HG02623 (cell line): ENCODE measurements at regions not wholly inside any gene's neighbourhood (a gene's known extent, or its start where the extent isn't known, plus 50 kb on each side); places are given as distances from the start of the nearest gene placed in this dataset.

Experiments
- ATAC-seq: cut with Tn5 transposase; IDR thresholded peaks from one replicate; pipeline ENCODE4 v1.9.1; 2021; ENCODE audit warnings: moderate library complexity; ENCODE audit not compliant: unreplicated experiment

DNA sequence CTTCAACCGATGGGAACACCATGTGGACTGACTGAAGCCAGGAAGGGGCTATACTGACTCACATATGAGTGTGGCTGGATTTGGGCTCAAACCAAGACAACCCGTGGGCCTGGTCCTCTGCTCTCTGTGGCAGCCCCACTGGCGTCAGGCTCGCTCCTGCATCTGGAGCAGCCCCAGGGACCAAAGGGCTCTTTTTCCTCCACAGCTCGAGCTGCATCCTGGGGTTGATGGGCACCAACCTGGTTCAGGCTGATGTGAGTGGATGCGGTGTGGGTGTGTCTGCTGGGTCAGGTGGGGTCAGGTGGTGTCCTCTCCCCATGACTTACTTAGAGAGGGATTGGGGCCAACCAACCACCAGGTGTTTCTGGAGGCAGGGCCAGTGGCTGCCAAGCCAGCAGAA lies 303.0 kb upstream of the AJAP1 start:
- ATAC-seq, result no peak

DNA sequence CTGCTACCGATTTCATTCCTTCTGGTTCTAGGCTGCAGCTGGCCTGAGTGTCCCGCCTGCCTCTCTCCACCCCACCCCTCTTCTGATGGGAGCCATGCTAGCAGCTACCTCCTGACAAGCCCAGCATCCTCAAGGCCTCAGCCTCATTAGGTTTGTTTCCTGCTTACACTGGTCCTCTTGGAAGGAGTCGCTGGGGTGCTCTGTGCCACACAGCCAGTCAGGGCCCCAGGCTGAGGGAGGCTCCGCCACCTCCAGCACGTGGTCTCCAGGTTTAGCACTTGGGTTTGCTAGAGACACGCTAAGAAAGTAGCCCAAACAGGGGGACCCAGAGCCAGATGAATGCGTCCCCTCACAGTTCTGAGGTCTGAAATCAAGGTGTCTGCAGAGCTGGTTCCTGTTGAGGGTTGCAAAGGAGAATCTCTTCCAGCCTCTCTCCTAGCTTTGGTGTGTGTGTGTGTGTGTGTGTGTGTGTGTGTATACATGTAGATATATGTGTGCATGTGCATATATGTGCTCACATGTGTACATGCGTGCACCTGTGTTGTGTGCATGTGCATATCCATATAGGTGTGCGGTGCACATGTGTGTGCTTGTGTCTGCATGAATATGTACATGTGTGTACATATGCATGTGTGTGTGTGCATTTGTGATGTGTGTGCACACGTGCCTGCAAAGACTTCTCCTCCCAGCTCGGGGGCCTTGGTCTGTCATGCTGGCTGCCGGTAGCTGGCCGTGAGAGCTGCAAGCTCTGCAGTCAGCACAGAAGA lies 301.1 kb upstream of the AJAP1 start:
- ATAC-seq, result no peak

DNA sequence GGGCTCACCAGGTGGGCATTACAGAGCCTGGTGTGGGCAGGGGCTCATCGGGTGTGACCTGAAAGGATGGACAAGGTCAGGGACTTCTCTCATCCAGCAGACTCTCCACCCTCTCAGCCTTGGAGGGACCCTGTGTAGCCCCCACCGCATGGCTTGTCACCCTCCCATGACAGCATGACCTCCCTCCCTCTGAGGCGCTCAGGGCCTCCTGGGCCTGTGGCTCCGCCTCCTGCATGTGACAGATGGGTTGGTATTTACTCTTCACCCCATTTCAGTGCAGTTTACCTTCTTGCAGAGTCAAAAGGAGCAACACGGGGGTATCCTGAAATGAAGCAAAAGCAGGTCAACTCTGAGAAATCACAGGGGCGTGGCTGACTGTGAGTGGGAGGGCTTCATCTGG lies 298.6 kb upstream of the AJAP1 start:
- ATAC-seq, result no peak

DNA sequence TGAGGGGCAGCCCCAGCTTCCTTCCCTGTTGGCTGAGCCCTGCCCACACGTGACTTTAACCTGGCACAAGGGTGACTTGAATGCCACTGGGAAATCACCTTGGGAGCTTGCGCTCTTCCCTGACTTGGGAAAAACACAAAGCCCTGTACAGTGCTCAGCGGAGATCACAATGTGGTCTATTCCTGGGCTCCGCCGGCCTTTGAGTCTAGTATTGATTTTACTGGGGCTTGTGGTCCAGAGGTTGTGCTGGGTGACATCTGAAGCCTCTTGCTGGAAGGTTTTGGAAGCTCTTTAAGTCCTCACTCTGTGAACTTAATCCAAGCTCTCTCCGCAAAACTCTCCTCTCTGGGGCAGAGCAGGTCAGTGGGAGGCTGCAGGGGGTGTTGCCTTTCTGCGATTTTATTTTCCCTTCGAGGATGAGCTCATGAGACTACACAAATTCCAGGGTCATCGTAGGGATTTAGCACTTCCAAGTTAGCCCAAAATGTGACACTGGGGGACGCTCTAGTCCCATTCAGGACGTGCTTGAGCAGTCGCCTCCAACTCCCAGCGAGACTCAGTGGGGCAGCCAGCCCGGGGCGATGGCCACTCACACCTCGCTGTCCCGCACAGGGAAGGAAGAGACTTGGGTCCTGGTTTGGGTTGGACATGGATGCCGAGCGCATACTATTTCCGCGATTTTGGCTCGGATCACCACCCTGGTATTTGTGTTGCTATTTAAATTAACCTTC lies 291.9 kb upstream of the AJAP1 start:
- no peak for ATAC-seq

DNA sequence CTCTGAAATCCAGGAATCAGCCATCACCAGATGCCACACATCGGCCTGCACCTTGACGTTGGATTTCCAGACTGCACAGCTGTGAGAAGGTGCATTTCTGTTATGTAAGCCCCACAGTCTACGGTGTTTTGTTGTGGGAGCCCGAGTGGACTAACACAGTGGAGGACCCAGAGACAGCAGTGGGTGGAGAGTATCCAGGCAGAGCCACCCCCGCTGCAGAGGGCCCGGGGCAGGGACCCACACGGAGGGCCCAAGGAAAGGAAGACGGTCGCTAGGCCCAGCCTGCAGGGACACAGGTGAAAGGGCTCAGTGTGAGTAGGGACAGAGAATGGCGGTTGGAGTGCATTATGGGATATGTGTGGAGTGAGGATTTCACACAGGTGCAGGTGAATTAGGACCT lies 288.3 kb upstream of the AJAP1 start:
- no peak for ATAC-seq

DNA sequence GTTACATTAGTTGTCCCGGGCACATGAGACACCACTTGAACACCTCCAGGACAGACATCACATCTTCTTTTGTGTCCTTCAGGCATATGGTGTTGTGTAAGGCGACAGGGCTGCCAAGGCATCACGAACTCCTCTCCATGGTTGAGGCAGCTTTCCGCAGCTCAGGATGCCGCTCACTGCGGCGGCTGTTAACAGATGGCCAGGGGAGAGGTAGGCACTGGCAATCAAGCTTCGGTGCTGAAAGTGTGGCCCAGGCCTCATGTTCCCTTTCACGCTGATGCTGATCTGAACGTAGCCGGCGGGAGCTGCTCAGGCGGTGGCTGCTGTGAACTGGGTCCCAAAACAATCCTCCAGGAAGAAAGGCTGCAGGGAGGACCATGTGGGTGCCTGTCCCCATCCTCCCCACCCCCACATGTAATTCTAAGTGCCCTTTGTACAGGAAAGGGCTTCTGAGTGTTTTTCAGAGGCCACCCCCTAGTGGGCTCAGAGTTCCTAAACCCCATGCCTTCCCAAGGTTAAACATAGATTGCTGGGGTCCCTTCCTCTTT lies 287.1 kb upstream of the AJAP1 start:
- no peak for ATAC-seq

DNA sequence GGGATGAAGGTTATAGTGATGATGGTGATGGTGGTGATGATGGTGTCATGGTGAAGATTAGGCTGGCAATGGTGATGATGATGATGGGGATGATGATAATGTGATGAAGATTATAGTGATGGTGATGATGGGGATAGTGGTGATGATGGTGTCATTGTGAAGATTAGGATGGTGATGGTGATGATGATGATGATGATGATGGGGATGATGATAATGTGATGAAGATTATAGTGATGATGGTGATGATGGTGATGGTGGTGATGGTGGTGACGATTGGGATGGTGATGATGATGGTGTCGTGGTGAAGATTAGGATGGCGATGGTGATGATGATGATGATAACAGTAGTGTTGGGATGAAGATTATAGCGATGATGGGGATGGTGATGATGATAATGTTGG lies 285.1 kb upstream of the AJAP1 start:
- no peak for ATAC-seq

DNA sequence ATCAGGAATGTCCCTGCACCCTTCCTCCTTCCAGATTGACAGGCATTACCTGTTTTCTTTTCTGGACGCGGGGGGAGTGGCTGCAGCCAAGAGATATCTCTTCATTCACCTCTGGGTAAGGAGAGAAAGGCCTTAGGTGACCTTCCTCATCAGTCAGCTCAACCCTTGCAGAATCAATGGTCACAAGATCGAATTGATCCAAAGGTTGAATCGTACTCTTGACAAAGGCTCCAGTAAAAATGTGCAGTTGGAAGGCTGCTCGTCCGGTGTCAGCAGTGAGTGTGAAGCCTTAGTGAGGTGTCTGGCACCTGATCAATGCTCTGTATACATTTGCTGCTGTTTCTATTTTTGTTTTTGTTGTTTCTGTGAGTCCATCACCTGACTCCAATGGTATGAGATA lies 282.6 kb upstream of the AJAP1 start:
- ATAC-seq, result no peak

DNA sequence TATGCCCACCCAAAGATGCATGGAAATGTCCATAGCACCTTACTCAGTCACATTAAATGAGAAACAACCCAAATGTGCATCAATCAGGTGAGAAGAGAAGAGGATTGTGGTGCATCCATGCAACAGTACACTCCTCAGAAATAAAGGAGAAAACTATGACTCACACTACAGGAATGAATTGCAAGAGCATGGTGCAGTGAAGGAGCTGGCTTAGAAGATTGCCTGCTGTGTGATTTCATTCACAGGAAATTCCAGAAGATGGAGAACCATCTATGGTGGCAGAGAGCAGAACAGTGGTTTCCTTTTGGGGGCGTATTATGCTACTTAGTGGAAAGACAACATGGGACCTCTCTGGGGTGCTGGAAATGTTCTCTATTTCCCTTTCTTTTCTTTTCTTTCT lies 278.6 kb upstream of the AJAP1 start:
- ATAC-seq, result no peak

DNA sequence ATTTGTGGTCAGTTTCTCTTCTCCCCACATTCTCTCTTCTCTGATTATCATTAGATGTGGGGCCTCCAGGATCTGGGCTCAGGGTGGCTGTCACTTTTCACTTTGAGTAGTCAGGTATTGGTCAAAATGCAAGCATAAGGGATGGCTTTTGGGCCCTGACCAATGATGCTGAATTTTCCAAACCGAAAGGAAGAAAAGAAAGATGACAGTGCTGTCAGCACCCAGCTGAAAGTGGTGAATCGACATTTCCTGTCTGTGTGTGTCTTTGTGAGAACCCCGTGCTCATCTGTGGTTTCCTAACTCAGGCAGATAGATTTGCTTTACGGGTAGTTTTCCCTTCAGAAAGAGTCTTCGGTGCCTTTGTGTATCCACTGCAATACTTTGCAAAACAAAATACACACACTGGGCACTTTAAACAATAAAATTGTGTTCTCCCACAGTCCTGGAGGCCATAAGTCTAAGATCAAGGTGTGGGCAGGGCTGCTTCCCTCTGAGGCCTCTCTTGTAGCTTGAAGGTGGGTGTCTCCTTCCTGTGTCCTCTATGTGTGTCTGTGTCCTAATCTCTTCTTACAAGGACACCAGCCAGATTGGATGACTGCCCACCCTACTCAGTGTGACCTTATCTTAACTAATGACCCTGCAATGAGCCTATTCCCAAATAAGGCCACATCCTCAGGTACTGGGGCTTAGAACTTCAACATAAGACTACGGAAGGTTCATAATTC lies 274.8 kb upstream of the AJAP1 start:
- no peak for ATAC-seq

DNA sequence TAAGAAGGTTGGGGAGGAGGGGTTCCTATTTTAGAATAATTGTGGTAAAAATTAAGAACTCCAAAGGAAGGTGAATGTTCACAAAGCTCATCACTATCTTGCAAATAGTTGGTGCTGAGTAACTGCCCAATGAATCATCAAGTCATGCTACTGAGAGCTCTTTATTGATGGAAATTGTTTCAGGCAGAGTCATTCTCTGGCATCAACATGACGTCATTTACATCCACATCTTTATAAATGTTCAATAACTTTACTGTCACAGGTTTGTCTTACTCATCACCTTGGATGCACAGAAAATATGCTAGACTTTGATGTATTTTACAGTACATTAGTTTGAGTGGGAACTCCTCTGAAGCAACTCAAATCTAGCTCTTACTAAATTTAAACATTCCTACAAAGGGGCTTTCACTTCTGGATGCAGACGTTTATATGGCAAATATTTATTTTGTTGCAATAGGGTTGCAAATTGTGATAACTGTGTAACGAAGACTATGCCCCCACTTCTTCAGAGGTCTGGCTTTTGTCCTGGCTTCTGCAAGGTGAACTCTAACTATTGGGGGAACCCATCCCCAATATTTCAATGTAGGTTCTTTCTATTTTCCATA lies 273.7 kb upstream of the AJAP1 start:
- no peak for ATAC-seq

DNA sequence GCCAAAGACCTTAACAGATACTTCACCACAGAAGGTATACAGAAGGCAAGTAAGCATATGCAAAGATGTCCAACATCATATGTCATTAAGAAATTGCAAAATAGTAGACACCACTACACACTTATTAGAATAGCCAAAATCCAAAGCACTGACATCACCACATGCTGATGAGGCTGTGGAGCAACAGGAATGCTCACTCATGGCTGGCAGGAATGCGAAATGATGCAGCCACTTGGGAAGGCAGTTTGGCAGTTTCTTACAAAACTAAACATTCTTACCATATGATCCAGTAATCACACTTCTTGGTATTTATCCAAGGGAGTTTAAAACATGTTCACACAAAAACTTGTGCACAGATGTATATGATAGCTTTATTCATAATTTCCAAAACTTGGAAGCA lies 261.2 kb upstream of the AJAP1 start:
- no peak for ATAC-seq

DNA sequence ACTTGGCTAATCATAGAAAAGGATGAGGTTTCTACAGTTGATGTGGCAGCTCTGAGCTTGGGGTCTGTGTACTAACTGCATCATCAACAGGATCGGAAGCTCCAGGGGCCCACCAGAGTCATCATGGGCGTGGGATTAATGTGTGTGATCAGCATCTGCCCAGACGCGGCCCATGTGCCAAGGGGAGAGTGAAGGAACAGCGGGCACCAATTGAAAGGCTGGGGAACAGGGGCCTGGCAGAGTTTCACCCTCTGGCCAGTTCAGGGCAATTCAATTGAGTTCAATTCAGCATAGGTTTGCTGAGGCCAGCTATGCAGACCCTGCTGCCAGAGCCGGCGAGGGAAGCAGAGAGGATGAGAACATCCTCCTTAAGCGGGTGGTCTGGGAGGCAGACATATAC lies 260.0 kb upstream of the AJAP1 start:
- no peak for ATAC-seq

DNA sequence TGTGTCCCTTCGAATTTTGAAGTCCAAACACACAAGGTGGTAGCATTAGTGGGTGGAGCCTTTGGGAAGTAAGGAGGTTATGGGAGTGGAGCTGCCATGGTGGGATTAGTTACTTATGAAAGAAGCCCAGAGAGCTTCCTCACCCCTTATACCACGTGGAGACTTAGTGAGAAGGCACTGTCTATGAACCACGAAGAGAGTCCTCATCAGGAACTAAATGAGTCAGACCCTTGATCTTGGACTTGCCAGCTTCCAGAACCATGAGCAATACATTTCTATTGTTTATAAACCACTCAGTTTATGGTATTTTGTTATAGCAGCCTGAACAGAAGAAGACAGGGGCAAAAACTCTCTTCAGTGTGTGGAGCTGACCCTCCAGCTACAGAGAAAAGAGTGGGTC lies 259.3 kb upstream of the AJAP1 start:
- no peak for ATAC-seq

DNA sequence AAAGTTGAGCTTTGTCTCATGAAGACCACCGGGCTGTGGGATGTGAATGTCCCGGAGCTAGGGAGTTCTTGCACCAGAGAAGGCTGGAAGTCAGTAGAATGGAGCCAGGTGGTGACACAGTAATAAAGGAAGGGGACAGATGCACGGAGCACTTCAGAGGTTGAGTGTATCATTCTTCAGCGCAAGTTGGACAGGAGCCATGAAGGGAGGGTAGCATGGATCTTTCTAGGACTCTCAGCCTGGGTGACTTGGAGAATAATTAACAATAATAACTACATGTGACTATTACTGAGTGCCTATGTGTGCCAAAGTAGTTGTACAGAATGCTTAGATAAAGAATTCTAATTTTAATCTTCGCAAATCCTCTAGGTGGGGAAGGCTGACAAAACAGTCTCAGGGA lies 258.7 kb upstream of the AJAP1 start:
- ATAC-seq, result no peak

DNA sequence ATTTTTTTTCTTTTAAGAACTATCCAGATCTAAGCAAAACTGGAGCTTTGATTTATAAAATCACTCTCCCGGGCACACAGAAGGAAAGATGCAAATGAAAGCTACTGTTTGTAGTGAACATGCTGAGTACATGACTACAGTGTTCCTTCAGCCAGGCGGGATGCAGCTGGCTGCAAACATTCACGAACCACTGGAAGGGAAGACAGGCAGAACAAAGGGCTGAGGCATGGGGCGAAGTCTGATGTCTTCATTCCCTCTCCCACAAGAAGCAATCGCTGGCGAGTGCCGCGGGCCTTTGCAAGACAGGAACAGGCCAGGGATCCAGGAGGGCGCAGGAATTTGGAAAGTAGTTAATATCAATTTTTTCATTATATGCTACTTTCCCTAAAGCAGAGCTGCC lies 257.9 kb upstream of the AJAP1 start:
- ATAC-seq, result no peak

DNA sequence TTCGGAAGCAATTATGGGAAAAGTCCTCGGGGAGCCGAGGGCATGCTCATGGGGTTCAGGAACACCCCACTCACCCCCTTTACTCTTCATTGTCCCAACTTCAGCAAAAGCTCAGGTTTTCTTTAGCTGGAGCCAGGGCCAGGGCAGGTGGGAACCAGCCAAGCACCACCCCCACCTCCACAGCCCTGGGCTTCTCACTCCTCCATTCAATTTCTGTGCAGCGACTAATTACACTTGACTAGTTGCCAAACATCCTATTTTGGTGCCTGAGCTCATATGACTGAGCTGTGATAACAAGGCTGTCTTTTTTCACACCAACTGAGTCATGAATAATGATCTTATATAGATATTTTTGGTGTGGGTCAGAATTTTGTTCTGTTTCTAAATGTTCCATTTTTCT lies 257.2 kb upstream of the AJAP1 start:
- no peak for ATAC-seq

DNA sequence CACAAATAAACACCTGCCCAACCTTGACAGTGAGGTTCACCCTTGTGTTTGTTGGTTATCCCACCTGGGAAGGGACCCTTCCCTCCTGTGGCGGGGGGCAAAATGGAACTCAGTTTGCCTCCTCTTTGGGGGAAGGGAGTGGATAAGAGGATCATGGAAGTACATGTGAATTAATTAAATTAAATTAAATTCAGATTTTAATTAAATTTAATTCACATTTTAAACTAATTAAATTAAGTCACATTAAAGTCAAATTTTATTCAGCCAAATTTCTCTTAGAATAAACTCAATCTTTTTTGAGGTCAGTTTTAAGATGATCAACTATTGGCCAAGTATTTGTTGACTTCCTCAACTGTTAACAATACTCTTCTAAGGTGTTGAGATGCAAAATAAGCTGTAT lies 252.4 kb upstream of the AJAP1 start:
- no peak for ATAC-seq

DNA sequence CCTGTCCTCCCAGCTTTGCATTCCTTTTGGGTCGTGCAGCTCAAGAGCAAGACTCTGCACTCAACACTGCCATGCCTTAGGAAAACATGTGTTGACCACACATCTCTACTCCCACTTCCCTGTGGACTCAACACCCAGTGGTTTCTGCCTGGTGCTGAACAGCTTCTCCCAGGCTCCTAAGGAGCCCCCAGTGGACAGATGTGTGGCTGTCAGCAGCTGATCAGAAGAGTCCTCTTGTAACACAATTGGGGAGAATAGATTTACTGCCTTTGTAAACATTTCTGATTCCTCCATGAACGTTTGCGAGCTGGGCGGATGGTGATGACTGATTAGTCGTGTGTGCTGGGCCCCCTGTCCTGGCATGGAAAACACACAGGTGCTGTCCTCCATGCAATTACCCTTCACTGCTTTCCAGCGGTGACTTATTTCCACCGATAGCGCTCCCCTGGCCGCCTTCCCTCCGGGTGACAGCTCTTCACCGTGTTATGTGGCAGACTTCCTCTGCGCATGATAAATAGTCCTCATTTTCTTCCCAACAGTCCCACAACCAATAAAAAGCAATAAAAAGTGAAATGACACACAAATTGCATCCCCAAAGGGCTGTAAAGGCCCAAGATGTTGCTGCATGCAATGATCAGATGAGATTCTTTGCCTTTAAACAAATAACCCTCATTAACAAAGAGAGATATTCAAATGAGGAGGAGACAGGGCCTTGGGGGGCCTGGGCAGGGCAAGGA lies 249.4 kb upstream of the AJAP1 start:
- ATAC-seq, result no peak

DNA sequence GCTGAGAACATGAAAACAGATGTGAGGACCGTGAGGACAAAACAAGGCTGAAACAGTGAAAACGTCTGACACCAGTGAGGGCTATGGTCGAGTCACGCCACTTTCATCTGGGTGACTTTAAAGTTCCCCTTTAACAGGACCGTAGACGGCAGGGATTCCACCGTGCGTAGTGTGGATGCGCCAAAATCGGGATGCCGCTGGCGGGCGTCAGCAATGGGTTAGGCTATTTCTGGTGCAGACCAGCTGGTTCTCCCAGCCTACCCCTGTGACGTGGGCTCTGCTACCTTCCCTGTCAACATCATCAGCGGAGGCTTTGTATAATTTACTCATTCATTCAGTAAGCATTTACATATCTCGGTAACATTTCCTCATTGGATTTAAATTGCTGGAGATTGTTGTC lies 246.6 kb upstream of the AJAP1 start:
- ATAC-seq, result no peak

DNA sequence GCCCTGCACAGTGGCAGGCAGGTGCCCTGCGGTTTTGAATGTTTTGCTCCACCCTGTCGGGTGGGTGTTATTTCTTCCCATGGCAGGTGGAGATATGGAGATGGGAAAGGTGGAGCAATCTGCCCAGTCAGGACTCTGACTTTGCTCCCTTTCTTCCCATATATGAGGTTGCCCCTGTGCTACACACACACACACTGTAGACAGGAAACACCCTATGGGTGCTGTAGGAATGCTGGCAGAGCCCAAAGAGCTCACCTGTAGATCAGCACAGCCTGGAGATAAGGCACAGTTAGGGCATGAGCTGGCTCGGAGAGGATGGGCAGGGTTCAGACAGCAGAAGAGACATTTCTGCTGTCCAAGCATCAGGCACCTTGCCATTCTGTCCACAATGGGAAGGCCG lies 246.0 kb upstream of the AJAP1 start:
- ATAC-seq, result no peak
